DOHH2 (cell line): ENCODE measurements at regions not wholly inside any gene's neighbourhood (a gene's known extent, or its start where the extent isn't known, plus 50 kb on each side); places are given as distances from the start of the nearest gene placed in this dataset.

Experiments used
- EZH2phosphoT487 ChIP-seq: fragments of 200-600 bp; sonication (generic); IDR thresholded peaks from 2 replicates; pipeline ENCODE4 v1.6.1; 2017; ENCODE audit warnings: borderline replicate concordance, mild to moderate bottlenecking, antibody characterized with exemption, low read length, moderate library complexity, mixed read lengths
- TF ChIP-seq, protein P1 (sequence below): fragments of 200-600 bp; sonication (generic); IDR thresholded peaks from one replicate; pipeline ENCODE4 v1.5.1; 2014; ENCODE audit warnings: antibody characterized with exemption, mild to moderate bottlenecking, low read depth, low read length; ENCODE audit not compliant: poor library complexity, severe bottlenecking

DNA sequence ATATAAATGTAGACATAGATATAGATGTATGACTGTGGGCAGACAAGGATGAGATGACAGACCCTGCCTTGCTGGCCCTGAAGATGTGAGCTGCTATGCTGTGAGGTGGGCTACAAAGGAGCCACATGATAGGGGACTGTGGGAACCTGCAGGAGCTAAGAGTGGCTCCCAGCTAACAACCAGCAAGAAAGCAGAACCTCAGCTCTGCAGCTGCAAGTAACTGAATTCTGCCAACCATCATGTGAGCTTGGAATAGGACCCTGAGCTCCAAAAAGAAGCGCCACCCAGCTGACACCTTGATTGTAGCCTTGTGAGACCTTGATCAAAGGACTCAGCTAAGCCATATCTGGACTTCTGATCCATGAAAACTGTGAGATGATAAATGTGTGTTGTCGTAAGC lies 123.3 kb upstream of the GRM7 start:
- TF ChIP-seq, protein P1, sequence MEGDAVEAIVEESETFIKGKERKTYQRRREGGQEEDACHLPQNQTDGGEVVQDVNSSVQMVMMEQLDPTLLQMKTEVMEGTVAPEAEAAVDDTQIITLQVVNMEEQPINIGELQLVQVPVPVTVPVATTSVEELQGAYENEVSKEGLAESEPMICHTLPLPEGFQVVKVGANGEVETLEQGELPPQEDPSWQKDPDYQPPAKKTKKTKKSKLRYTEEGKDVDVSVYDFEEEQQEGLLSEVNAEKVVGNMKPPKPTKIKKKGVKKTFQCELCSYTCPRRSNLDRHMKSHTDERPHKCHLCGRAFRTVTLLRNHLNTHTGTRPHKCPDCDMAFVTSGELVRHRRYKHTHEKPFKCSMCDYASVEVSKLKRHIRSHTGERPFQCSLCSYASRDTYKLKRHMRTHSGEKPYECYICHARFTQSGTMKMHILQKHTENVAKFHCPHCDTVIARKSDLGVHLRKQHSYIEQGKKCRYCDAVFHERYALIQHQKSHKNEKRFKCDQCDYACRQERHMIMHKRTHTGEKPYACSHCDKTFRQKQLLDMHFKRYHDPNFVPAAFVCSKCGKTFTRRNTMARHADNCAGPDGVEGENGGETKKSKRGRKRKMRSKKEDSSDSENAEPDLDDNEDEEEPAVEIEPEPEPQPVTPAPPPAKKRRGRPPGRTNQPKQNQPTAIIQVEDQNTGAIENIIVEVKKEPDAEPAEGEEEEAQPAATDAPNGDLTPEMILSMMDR: no peak
- no peak for TF ChIP-seq EZH2phosphoT487
